Fibroblast of skin of left biceps (primary cell): ENCODE measurements at regions not wholly inside any gene's neighbourhood (a gene's known extent, or its start where the extent isn't known, plus 50 kb on each side); places are given as distances from the start of the nearest gene placed in this dataset.
"Not testable (repeated sequence)": the region's sequence is repeated elsewhere in the genome, so short reads cannot be mapped to it uniquely, and the experiment has no call there.

ENCODE experiments used
- DNase-seq, 2 experiments: peaks; one replicate each; pipeline ENCODE4 v3.0.0-alpha.2; 2013; ENCODE audit warnings: low read depth in 2 of 2

- no peak for DNase-seq
Observed at GRCh38 chr7:156515911-156516790, 124.4 kb upstream of the RNF32 start.

GRCh38 chr7:156514851-156515250, 125.7 kb upstream of the RNF32 start:
- DNase-seq, result no peak

GRCh38 chr7:156511426-156511825, 129.1 kb upstream of the RNF32 start:
- DNase-seq, result no peak

GRCh38 chr7:156510966-156511365, 129.6 kb upstream of the RNF32 start:
- DNase-seq, result no peak

- DNase-seq, result no peak
Observed at GRCh38 chr7:156509216-156509615, 131.4 kb upstream of the RNF32 start.

GRCh38 chr7:156505876-156506275, 134.7 kb upstream of the RNF32 start:
- DNase-seq, result no peak

- DNase-seq, result no peak
Observed at GRCh38 chr7:156504687-156505545, 135.7 kb upstream of the RNF32 start.

GRCh38 chr7:156504006-156504405, 136.6 kb upstream of the RNF32 start:
- no peak for DNase-seq

- no peak for DNase-seq
Observed at GRCh38 chr7:156503196-156503595, 137.4 kb upstream of the RNF32 start.

GRCh38 chr7:156501815-156502214, 138.8 kb upstream of the RNF32 start:
- DNase-seq, result not testable (repeated sequence)

GRCh38 chr7:156499247-156499881, 141.2 kb upstream of the RNF32 start:
- no peak for DNase-seq

GRCh38 chr7:156497776-156498509, 142.6 kb upstream of the RNF32 start:
- no peak for DNase-seq

GRCh38 chr7:156496865-156497264, 143.7 kb upstream of the RNF32 start:
- DNase-seq, result no peak

GRCh38 chr7:156496363-156496769, 144.2 kb upstream of the RNF32 start:
- DNase-seq, result no peak

- DNase-seq, result no peak
Observed at GRCh38 chr7:156494960-156495359, 145.6 kb upstream of the RNF32 start.

GRCh38 chr7:156493942-156494341, 146.6 kb upstream of the RNF32 start:
- DNase-seq, result no peak

- DNase-seq, result no peak
Observed at GRCh38 chr7:156492170-156492569, 148.4 kb upstream of the RNF32 start.

- no peak for DNase-seq
Observed at GRCh38 chr7:156491435-156491834, 149.1 kb upstream of the RNF32 start.

GRCh38 chr7:156490021-156490800, 150.4 kb upstream of the RNF32 start:
- DNase-seq, result no peak

GRCh38 chr7:156487811-156488533, 152.6 kb upstream of the RNF32 start:
- no peak for DNase-seq
